DMS79 (cell line): ENCODE measurements at regions not wholly inside any gene's neighbourhood (a gene's known extent, or its start where the extent isn't known, plus 50 kb on each side); places are given as distances from the start of the nearest gene placed in this dataset.
"Not testable (repeated sequence)": the region's sequence is repeated elsewhere in the genome, so short reads cannot be mapped to it uniquely, and the experiment has no call there.

Experiments used
- DNase-seq: peaks from one replicate; lab custom pipeline; 2025; lab: John Stamatoyannopoulos, UW

DNA sequence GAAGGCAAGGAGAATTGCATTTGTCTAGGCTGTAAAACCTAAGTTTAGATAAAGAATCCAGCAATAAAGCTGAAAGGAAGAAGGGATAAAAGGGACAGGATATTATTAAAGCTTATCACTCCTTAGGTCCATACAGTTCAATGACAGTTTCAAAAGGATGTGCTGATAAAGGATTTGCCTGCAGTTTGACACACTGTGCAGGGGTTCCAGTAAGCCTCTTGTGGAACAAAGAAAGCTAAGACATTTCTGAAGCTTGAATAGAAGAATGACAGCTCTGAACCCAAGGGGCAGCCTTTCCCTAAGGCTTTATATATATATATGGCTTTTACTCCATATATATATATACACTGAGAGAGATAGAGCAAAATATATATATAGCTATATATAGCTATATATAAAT is 276.8 kb upstream of the GRM3 start:
- no peak for DNase-seq

DNA sequence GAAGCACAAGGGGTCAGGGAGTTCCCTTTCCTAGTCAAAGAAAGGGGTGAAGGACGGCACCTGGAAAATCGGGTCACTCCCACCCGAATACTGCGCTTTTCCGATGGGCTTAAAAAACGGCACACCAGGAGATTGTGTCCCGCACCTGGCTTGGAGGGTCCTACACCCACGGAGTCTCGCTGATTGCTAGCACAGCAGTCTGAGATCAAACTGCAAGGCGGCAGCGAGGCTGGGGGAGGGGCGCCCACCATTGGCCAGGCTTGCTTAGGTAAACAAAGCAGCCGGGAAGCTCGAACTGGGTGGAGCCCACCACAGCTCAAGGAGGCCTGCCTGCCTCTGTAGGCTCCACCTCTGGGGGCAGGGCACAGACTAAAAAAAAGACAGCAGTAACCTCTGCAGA is 303.3 kb upstream of the GRM3 start:
- not testable (repeated sequence) for DNase-seq

DNA sequence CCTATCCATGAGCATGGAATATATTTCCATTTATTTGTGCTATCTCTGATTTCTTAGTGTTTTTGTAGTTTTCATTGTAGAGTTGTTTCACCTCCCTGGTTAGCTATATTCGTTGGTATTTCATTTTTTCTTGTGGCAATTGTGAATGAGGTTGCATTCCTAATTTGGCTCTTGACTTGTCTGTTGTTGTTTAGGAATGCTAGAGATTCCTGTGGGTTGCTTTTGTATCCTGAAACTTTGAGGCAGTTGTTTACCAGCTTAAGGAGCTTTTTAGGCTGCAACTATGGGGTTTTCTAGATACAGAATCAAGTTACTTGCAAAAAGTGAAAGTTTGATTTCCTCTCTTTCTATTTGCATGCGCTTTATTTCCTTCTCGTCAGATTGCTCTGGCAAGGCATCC is 304.7 kb upstream of the GRM3 start:
- DNase-seq: no peak

DNA sequence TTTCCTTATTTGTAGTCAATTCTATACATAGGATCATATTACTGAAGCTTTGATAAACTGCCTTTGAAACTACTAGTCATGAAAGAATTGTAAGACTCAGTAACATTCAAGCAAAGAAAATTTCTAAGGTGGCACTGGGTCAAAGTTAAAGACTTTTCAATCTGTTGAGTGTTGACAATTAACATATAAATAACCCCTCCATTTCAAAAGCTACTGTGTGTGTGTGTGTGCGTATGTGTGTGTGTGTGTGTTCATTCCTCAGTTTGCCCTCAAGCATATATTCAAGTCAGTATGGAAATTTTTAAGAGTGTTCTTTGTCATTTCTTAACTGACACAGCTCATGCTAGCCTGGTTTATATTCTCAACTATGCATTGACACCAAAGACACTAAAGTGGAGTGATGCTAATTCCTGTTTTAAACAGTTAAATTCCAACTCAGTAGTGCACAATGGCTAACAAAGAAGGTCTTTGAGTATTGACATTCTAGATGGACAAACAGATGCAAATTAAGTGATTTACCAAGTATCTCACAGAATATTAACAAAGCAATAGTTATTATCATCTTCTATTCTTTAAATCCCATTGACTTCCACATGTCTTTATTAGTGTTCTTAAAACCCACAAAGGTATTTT is 314.8 kb upstream of the GRM3 start:
- no peak for DNase-seq

DNA sequence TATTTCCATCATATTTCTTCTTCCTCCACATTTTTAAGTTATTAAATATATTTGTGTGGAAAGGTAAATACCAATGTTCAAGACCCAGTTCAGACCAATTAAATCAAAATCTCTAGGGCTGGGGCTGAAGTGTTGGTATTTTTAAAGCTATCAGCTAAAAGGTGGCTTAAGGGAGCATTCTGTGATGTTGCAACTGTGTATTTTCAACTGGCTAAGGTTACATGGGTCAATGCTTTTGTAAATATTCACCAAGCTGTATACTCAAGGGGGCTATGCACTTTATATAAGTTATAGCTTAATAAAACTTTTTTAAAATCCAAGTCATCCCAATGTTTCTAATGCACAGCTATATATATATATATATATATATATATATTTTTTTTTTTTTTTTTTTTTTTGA is 316.9 kb upstream of the GRM3 start:
- no peak for DNase-seq

DNA sequence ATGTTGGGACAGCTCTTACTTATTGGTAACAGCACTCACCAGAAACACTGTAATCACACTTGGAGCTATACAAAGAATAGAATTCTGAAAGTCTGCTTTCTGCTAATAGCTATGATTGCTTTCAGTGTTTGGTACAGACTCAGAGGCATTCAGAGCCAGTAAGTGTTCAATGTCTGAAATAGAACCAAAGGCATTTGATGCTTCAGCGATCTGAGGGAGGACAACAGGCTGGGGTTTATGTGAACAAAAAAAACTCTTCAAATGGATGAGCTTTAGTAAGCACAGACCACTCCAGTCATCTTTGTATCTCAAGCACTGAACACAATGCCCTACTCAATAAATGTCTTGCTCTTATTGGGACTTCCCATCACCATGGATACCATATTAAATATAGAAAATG is 322.8 kb upstream of the GRM3 start:
- no peak for DNase-seq

DNA sequence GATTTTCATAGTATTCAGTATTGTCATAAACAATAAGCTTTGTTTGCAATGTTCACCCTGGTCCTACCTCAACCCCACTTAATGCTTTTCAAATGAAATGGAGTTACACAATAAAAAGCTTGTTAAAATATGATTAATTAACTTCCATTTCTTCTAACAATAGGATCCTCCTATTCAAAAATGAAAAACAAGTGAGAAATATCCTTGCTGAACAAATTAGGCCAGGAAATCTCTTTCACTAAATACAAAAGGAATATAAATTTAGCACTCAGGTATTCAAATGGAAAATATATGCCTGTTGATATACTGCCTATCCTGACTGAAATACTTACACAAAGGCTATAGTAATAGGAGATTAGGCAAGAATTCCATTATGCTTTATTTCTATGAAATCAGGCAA is 323.4 kb upstream of the GRM3 start:
- no peak for DNase-seq

DNA sequence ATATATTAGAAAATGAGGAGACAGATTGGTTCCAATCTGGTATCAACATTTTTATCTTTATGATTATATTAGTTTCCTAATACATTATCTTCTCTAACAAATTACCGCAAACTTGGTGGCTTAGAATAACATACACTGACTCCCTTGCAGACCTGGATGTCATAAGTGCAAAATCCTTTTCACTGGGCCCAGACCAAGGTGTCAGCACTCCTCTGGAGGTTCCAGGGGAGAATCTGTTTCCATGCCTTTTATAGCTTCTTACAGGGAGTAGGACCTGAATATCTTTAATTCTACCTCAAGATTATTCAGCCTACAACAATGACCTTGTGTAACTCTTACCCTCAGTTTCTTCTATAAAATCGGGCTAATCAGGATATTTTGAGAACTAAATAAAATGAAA is 329.9 kb upstream of the GRM3 start:
- no peak for DNase-seq

DNA sequence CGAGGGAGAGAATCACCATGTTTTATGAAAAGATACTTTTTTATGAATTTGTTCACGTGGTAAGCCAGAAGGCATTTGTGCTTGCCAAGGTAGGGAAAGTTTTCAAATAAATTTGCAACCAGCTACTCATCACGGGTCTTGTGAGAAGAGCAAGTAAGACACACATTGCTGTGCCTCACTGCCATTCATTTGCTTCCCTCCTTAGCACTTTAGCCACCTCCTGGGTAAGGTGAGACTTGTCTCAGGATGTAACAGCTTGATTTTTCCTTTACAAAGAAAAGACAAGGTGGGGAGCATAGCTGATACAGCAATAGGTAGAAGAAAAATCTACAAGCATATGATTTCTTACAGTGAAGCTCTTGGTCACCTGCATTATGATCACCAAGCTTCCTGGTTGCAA is 342.4 kb upstream of the GRM3 start:
- DNase-seq: no peak

DNA sequence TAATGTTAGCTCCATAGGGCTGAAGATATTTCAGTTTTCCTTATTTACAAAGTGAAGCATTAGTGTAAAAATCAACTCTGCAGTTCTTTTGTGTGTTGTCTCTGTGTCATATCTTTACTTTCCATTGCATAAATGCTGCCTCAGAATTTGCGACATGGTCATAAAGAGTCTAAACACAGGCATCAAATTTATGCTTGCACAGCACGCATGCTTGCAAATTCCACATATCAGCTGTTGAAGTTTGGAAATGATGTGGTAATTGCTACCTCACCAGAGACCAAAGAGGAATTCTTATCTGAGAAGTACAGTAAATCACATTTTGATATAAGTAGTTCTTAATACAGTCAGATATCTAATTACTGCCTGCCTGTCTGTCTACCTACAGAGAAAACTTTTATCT is 348.2 kb upstream of the GRM3 start:
- no peak for DNase-seq

DNA sequence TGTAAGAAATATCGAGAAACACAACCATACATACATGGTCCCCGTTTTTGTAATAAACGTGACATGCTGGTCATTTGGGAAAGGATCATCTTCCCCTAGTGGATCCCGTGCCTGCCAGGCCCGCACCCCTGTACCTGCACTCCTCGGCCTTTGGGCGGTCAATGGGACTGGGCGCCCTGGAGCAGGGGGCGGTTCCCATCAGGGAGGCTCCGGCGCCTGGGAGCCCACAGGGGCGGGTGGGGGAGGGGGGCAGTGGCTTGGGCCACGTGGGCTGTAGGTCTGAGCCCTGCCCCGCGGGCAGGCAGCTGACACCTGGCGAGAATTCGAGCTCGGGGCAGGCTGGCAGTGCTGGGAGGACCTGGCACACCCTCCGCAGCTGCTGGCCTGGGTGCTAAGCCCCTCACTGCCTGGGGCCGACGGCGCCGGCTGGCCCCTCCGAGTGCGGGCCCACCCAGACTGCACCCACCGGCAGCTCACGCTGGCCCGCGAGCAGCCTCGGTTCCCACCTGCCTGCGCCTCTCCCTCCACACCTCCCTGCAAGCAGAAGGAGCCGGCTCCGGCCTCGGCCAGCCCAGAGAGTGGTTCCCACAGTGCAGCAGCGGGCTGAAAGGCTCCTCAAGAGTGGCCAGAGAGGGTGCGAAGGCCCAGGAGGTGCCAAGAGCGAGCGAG is 361.6 kb upstream of the GRM3 start:
- DNase-seq: no peak

DNA sequence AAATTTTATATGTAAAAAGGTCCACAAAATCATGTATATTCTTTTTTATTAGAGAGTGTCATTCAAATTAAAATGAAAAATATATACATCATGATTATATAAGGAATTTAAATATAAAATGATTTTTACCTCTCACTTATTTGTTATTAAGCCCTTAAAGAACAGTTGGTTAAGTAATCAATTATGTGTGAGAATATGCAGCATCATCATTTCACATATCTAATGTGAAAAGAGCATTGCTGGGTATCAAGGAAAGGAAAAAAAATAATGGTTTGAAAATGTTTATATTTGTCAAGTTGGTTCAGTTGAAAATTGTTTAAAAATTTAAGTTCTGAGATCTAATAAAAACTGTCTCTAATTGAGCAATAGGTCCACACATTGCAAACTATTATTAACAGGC is 363.6 kb upstream of the GRM3 start:
- DNase-seq: no peak

DNA sequence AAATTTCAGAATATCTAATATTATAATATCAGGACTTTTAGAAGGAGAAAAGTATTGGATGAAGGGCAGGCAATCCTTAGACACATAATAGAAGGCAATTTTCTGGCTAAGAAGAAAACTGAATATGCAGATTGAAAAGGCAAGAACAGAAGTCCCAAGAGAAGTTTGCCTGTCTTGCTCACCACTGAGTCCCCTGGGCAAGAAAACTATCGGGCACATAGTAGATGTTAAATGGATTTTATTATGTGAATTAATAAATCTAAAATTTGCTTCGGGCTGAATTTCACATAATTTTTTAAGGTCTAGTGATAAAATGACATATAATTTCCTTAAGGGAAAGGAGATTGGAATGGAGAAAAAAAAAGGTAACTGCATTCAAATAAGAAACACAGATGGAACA is 380.9 kb upstream of the GRM3 start:
- no peak for DNase-seq

DNA sequence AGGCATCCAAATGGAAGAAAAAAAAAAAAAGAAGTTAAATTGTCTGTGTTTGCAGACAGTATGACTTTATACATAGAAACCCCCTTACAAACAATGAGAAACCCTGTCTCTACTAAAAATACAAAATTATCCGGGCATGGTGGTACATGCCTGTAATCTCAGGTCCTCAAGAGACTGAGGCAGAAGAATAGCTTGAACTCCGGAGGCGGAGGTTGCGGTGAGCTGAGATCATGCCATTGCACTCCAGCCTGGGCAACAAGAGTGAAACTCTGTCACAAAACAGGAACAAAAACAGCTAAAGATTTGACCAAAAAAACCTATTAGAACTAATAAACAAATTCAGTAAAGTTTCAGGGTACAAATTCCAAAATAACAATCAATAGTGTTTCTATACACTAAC is 385.8 kb upstream of the GRM3 start:
- no peak for DNase-seq

DNA sequence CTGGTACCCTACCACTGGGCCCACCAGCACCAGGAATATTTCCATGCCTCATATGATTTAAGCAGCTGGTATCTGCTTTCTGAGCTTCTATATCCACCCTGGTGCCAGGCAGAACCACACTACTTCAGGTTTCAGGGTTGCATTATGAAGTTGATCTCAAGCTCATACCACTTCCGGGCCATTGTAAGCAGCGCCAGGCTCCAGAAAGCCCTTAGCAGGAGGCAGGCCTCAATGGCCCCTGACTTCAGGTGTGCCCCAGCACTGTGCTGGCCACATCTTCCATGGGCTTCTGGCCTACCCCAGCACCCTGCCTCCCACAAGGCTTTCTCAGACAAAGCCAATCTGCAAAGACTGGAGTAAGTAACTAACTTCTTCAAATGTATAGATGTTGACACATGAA is 391.3 kb upstream of the GRM3 start:
- no peak for DNase-seq

DNA sequence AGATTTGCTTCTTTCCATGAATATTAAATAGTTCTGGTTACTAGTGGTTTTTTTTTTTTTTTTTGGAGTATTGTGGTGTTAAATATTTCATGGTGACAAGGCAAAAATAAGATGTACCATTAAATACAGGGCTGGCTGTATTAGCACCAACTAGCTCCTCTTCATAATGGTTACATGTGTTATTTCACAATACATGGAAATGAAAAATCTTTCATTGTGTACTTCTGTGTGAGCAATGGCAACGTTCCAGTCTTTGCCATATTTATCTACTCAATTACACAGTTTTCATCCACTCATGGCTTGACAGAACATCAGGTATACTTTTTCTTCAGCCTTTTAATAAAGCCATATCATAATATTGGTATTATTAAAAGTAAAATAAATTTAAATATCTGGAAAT is 394.7 kb upstream of the GRM3 start:
- DNase-seq: no peak

DNA sequence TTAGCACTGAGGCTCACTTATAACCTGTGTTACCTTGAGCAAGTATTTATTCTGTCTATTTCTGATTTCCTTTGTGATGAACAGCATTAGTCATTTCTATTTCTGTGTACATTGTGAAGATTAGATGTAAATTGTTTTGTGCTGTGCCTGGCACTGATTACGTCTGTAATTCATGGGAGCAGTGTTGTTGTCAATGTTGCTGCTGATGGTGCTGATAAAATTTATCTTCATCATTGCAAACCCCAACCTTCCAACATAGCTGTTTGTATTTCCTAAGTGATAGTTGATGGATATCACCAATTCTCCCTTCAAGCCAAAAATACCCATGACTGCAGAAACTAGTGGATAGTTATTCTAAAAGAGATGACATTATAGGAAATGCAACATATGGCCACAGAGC is 400.5 kb upstream of the GRM3 start:
- DNase-seq: no peak

DNA sequence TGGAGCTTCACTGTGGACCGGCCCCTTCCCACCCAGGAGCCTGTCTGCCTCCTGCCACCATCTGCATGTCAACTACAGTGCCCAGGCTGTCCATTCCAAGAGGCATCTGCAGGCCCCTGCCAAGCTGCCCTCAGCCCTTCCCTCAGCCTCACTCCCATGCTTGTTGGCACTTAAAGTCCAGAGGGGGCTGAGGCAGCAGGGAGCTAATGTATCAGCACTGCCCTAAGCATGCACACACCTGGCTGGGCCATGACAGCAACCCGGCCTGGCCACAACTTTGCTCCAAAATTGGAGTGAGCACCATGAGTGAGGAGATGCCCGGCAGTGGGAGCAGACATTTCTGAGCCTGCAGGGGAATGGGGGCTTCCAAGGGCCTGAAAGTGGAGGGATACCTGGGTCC is 417.5 kb upstream of the GRM3 start:
- no peak for DNase-seq

DNA sequence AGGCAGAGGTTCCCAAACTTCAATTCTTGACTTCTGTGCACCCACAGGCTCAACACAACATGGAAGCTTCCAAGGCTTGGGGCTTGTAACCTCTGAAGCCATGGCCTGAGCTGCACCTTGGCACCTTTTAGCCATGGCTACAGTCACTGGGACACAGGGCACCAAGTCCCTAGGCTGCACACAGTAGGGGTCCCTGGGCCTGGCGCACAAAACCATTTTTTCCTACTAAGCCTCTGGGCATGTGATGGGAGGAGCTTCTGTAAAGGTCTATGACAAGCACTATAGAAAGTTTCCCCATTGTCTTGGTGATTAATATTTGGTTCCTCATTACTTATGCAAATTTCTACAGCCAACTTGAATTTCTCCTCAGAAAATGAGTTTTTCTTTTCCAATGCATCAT is 420.9 kb upstream of the GRM3 start:
- DNase-seq: no peak

DNA sequence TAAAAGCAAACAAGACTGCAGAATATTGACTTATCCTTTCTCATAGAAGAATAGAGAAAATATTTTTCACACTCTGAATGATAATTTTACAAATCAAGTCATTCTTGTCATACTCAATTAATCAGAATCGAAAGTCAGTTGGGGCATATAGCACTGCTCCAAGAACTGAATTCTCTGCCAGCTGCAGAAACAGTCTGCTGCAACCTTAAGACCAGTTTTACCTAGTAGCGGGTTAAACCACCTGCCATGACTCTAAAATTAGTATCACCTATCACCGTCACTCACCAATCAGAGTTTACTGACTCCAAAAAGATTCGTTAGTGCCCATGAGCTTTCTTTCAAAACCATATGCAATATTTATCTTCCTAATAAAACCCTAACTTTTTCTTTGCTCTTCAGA is 429.0 kb upstream of the GRM3 start:
- no peak for DNase-seq

DNA sequence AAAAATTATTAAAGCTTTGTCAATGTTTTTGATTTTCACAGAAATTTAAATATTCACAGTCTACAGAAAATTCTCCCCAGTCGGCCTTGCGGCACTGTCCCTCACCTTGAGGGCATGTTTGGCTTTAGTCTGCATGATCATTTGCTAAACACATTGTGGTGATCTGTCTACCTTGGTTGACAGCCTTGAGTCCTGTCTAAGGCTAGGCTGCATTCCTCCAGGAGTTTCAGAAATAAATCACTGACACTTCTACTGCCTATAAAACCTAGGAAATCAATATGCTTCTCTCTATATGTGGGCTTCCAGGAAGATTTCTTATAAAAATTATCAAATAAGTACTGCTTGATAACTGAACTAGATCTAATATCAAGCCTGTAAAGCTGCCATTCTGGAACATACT is 430.7 kb upstream of the GRM3 start:
- DNase-seq: no peak

DNA sequence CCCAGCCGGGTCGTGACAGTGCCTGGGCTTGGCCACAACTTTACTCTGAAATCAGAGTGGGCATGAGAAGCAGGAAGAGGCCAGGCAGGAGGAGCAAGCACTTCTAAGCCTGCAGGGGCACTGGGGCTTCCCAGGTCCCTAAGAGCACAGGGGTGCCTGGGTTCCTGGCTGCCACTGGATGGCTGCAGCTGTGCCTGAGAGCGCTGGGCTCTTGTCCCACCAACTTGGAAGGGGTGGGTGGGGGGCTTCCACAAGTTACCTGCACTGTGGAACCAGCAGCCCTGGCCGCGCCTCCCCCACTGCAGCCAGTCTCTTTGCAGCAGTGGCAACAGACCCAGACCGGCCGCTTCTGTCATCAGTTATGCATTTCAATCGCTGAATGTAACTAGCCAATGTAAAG is 434.7 kb upstream of the GRM3 start:
- no peak for DNase-seq

DNA sequence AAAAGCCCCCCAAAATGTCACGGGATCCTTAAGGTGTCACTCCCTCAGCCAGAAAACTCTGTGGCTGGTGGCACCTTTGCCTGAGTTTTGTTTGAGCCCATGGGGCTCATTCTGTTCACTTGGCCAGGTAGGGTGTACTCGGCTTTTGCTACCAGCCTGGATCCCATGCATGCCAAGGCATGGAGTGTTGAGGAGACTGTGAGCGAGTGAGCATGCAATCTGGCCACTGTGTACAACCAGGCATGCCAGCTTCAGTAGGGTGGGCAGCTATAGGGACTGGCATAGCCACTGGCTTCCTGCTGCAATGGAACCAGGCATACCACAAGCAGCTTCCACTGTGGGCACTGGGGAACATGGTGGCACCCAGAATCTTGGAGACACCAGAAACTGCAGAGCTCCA is 436.0 kb upstream of the GRM3 start:
- DNase-seq: no peak

DNA sequence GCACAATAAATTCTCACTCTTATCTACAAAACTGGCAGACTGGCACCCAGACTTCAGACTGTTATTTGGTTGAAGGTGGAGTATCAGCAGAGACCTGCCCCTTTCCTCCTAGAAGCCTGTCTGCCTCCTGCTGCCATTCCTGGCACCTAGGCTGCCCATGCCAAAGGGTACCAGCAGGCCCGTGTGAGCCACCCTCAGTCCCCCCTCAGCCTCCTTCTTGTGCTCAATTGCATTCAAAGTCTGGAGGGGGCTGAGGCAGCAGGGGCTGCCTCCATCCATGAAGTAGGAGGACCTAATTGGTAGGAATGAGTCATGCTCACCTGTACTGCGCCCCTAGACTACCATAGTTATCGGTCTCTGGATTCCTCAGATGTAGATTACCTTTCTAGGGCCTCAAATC is 440.9 kb upstream of the GRM3 start:
- no peak for DNase-seq
